Suprapubic skin (tissue), 4 donors: ENCODE measurements at regions not wholly inside any gene's neighbourhood (a gene's known extent, or its start where the extent isn't known, plus 50 kb on each side); places are given as distances from the start of the nearest gene placed in this dataset.

Experiments used
- DNase-seq, 2 donors: peaks; one replicate each; pipeline ENCODE4 v3.0.0-alpha.2; 2019; ENCODE audit warnings: low spot score in 2 of 2
- H3K27ac ChIP-seq: fragments of 200-600 bp; sonication (generic); one replicate; pipeline ENCODE4 v1.5.1; 2019
- H3K27me3 ChIP-seq: fragments of 200-600 bp; sonication (generic); one replicate; pipeline ENCODE4 v1.5.1; 2019
- H3K36me3 ChIP-seq: fragments of 200-600 bp; sonication (generic); one replicate; pipeline ENCODE4 v1.5.1; 2019
- H3K4me1 ChIP-seq: fragments of 200-600 bp; sonication (generic); one replicate; pipeline ENCODE4 v1.5.1; 2019
- H3K4me3 ChIP-seq: fragments of 200-600 bp; sonication (generic); one replicate; pipeline ENCODE4 v1.5.1; 2019; ENCODE audit warnings: mild to moderate bottlenecking
- H3K9me3 ChIP-seq: fragments of 200-600 bp; sonication (generic); one replicate; pipeline ENCODE4 v1.5.1; 2019
- EP300 ChIP-seq: sonication (generic); formaldehyde crosslinking; IDR thresholded peaks from one replicate; pipeline ENCODE4 v1.6.1; 2017; ENCODE audit warnings: antibody characterized with exemption
- POLR2A ChIP-seq, 2 donors: fragments of 450-650 bp; IDR thresholded peaks; one replicate each; pipeline ENCODE4 v1.6.1; 2017; ENCODE audit warnings: antibody characterized with exemption in 2 of 2, mild to moderate bottlenecking in 2 of 2, moderate library complexity in 2 of 2
- POLR2AphosphoS5 ChIP-seq, 3 donors: sonication (generic); formaldehyde crosslinking; IDR thresholded peaks; one replicate each; pipeline ENCODE4 v1.6.1; 2017; ENCODE audit warnings: antibody characterized with exemption in 3 of 3
- WGBS: methylation state at CpG from one replicate; pipeline ENCODE4 v1.1.5; 2018; 5-methylcytosine and 5-hydroxymethylcytosine counted together
- TF ChIP-seq, protein P1 (sequence below), 2 donors: fragments of 200-600 bp in 1 of 2; fragments of 450-650 bp in 1 of 2; sonication (generic) in 1 of 2; IDR thresholded peaks; one replicate each; pipeline ENCODE4 v1.5.1; 2016 to 2019; ENCODE audit warnings: antibody characterized with exemption in 2 of 2, mild to moderate bottlenecking in 1 of 2, moderate library complexity in 1 of 2

DNA sequence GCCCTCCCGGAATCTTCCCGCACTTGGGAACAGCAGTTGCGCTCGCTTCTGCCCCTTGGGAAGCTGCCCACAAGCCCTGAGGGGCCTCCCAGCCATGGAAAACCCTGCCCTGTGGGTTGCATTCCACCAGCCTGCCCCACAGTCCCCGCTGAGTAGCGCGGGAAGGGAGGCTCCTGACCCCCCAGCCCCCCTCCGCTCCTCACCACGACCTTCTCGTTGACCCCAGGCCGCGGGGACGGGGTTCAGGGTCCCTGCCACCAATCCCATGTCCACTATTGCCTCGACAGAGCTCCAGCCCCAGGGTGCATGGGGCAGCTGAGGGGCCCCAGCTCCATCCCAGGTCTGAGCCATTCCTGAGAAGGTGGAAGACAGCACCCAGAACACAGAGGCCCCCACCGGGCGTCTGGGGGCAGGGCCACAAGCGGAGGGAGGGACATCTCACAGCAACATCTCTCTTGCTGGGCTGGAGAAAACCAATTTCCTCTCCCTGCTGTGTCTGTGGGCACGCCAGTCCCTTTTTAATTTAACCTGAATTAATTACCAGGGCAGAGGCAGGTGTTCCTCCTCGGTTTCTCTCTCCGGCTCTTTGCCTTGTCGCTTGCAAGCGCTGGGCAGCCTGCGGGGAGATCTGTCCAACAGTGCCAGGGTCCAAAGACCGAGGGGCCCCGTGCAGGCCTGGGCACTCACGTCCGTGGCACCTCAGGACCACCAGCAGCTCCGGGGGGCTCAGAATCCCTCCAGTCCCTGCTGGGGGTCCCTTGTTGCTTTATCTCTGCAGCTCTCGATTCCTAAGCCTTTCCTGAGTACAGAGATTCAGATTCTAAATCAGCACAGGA is 57.9 kb downstream of the FOXL3 start:
- Histone ChIP-seq H3K9me3 (no peaks in the 10 kb centered on the region), H3K36me3 (no peaks in the 10 kb centered on the region), H3K27ac (no peak overlapping the region), H3K27me3 (peaks cover 12% of the 10 kb centered on the region), H3K4me1 (no peaks in the 10 kb centered on the region), H3K4me3 (no peak overlapping the region)
- no peak for DNase-seq
- 81% methylated on average over 21 of the region's 29 CpGs for WGBS
- no peak for TF ChIP-seq POLR2A (IDR thresholded peaks at IDR 0.05)
- TF ChIP-seq POLR2AphosphoS5 (IDR thresholded peaks at IDR 0.05) = no peak
- no peak for TF ChIP-seq EP300
- TF ChIP-seq, protein P1, sequence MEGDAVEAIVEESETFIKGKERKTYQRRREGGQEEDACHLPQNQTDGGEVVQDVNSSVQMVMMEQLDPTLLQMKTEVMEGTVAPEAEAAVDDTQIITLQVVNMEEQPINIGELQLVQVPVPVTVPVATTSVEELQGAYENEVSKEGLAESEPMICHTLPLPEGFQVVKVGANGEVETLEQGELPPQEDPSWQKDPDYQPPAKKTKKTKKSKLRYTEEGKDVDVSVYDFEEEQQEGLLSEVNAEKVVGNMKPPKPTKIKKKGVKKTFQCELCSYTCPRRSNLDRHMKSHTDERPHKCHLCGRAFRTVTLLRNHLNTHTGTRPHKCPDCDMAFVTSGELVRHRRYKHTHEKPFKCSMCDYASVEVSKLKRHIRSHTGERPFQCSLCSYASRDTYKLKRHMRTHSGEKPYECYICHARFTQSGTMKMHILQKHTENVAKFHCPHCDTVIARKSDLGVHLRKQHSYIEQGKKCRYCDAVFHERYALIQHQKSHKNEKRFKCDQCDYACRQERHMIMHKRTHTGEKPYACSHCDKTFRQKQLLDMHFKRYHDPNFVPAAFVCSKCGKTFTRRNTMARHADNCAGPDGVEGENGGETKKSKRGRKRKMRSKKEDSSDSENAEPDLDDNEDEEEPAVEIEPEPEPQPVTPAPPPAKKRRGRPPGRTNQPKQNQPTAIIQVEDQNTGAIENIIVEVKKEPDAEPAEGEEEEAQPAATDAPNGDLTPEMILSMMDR (IDR thresholded peaks at IDR 0.05) = no peak

DNA sequence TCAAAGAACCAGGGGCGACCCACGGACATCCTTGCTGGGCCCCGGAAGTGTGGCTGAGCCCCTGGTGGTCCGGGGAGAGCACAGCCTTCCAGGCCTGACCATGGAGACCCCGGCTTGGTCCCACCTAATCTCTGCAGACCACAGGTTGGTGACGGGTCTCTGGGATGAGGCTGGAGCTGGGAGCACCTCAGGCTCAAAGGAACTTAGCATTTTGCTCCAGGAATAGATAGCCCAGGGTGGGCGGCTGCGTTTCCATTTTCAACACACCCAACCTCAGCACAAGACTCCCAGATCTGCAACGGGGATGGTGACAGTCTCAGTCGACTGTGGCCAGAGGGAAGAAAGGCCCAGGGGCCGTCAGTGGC is 58.5 kb downstream of the FOXL3 start:
- 72% methylated on average over 6 of the region's 11 CpGs for WGBS
- Histone ChIP-seq H3K36me3 (no peaks in the 10 kb centered on the region), H3K4me1 (no peaks in the 10 kb centered on the region), H3K27ac (no peak overlapping the region), H3K9me3 (no peaks in the 10 kb centered on the region), H3K4me3 (no peak overlapping the region), H3K27me3 (peaks cover 12% of the 10 kb centered on the region)
- no peak for DNase-seq
- TF ChIP-seq EP300 (no peak), POLR2AphosphoS5 (IDR thresholded peaks at IDR 0.05) (no peak), POLR2A (IDR thresholded peaks at IDR 0.05) (no peak)
- TF ChIP-seq, protein P1 (IDR thresholded peaks at IDR 0.05) = no peak

DNA sequence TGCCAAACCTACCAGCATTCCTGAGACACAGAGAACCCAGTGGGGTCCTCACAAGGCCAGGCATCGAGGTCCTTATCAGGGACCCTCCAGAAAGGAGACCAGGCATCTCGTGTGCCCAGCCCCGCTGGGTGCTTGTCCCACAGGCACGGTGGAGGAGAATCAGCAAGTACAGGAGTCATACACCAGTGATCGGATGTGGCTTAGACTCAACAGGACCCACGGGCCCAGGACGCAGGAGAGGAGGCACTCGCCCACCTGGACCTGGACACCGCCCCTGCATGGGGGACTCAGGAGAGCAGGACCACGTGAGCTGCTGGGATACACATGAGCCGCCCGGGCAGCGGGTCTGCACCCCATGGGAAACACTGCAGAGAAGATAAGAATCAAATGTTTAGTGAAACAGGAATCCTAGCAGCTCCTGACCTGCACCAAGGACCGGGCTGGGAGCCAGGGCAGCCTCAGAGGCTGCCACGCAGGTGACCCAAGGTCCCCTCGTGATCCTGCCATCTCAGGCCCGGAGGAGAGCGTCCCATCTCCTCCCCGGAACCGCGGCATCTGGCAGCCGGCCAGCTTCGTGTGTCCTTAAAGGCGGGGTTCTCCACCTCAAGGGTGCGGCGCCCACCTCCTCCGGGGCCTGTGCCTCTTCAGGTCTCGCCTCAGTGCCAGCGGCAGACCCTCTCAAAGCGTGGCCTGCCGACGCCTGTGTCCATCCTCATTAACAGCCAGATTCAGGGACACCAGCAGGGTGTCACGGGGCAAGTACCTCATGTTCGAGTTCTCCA is 59.2 kb downstream of the FOXL3 start:
- H3K36me3 ChIP-seq = no peaks in the 10 kb centered on the region
- TF ChIP-seq POLR2AphosphoS5 (IDR thresholded peaks at IDR 0.05) = no peak
- TF ChIP-seq, protein P1 (IDR thresholded peaks at IDR 0.05) = no peak
- TF ChIP-seq EP300 = no peak
- no peak for TF ChIP-seq POLR2A (IDR thresholded peaks at IDR 0.05)
- H3K9me3 ChIP-seq = no peaks in the 10 kb centered on the region
- DNase-seq = no peak
- peaks cover 12% of the 10 kb centered on the region for H3K27me3 ChIP-seq
- H3K4me1 ChIP-seq = no peaks in the 10 kb centered on the region
- H3K4me3 ChIP-seq = no peak overlapping the region
- 75% methylated on average over 5 of the region's 34 CpGs for WGBS
- no peak overlapping the region for H3K27ac ChIP-seq

DNA sequence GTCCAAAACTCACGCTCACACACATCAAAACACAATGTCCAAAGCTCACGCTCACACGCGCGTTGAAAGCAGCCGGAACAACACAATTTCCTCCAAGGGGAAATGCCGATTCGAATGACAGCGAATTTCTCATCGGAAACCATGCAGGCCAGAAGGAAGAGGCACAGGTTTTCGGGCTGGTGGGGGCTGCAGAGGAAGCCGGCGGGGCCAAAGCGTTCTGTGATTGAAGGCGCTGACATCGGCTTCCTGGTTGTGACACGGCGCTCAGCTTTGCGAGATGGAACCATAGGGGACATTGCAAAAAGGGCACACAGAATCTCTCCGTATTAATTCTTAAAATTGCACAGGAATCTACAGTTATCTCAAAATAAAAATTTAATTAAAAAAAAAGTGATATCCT is 61.3 kb downstream of the FOXL3 start:
- no peaks in the 10 kb centered on the region for H3K36me3 ChIP-seq
- H3K4me1 ChIP-seq = peaks cover under 1% of the 10 kb centered on the region
- TF ChIP-seq, protein P1 (IDR thresholded peaks at IDR 0.05) = no peak
- TF ChIP-seq POLR2AphosphoS5 (IDR thresholded peaks at IDR 0.05) (no peak), POLR2A (IDR thresholded peaks at IDR 0.05) (no peak), EP300 (no peak)
- H3K9me3 ChIP-seq = no peaks in the 10 kb centered on the region
- DNase-seq = no peak
- H3K27me3 ChIP-seq = peaks cover 12% of the 10 kb centered on the region
- no peak overlapping the region for H3K4me3 ChIP-seq
- no peak overlapping the region for H3K27ac ChIP-seq
- WGBS = 64% methylated on average over 20 of the region's 20 CpGs
